GM23248 (cell line): ENCODE measurements at regions not wholly inside any gene's neighbourhood (a gene's known extent, or its start where the extent isn't known, plus 50 kb on each side); places are given as distances from the start of the nearest gene placed in this dataset.
"Not testable (repeated sequence)": the region's sequence is repeated elsewhere in the genome, so short reads cannot be mapped to it uniquely, and the experiment has no call there.

Source experiments
- DNase-seq: peaks from one replicate; pipeline ENCODE4 v3.0.0-alpha.2; 2015
- H2AFZ ChIP-seq: fragments of 200-600 bp; sonication (generic); 2 replicates; pipeline ENCODE4 v1.6.1; 2016; ENCODE audit warnings: antibody characterized with exemption
- H3F3A ChIP-seq: fragments of 200-600 bp; sonication (generic); 2 replicates; pipeline ENCODE4 v1.6.1; 2016; ENCODE audit warnings: mild to moderate bottlenecking, antibody characterized with exemption, mixed run types; ENCODE audit not compliant: insufficient read depth
- H3K27ac ChIP-seq: fragments of 200-600 bp; sonication (generic); 2 replicates; pipeline ENCODE4 v1.5.1; 2016; ENCODE audit warnings: mild to moderate bottlenecking
- H3K27me3 ChIP-seq: fragments of 200-600 bp; sonication (generic); replicated peaks from 2 replicates; pipeline ENCODE4 v1.6.1; 2016; ENCODE audit warnings: mild to moderate bottlenecking; ENCODE audit not compliant: insufficient read depth
- H3K36me3 ChIP-seq: fragments of 200-600 bp; sonication (generic); 2 replicates; pipeline ENCODE4 v1.6.1; 2016; ENCODE audit warnings: low read depth, mild to moderate bottlenecking
- H3K4me1 ChIP-seq: fragments of 200-600 bp; sonication (generic); 2 replicates; pipeline ENCODE4 v1.6.1; 2016; ENCODE audit warnings: mild to moderate bottlenecking; ENCODE audit not compliant: insufficient read depth
- H3K4me2 ChIP-seq: fragments of 200-600 bp; sonication (generic); one replicate; pipeline ENCODE4 v1.6.1; 2016; ENCODE audit warnings: mild to moderate bottlenecking; ENCODE audit not compliant: unreplicated experiment
- H3K4me3 ChIP-seq: fragments of 200-600 bp; sonication (generic); 2 replicates; pipeline ENCODE4 v1.5.1; 2016; ENCODE audit warnings: mild to moderate bottlenecking
- H3K79me2 ChIP-seq: fragments of 200-600 bp; sonication (generic); 2 replicates; pipeline ENCODE4 v1.6.1; 2016; ENCODE audit warnings: mild to moderate bottlenecking; ENCODE audit not compliant: insufficient read depth
- H3K9ac ChIP-seq: fragments of 200-600 bp; sonication (generic); 2 replicates; pipeline ENCODE4 v1.6.1; 2016; ENCODE audit warnings: mild to moderate bottlenecking
- H3K9me2 ChIP-seq: fragments of 200-600 bp; sonication (generic); 2 replicates; pipeline ENCODE4 v1.6.1; 2016; ENCODE audit warnings: mixed run types, mild to moderate bottlenecking, moderate library complexity; ENCODE audit not compliant: insufficient read depth
- H3K9me3 ChIP-seq: fragments of 200-600 bp; sonication (generic); one replicate; pipeline ENCODE4 v1.6.1; 2017; ENCODE audit warnings: low read depth
- H4K20me1 ChIP-seq: fragments of 200-600 bp; sonication (generic); 2 replicates; pipeline ENCODE4 v1.6.0; 2016; ENCODE audit not compliant: insufficient read depth
- WGBS, 2 experiments: methylation state at CpG; one replicate each; pipeline ENCODE4 v1.1.6; 2015 to 2017; ENCODE audit warnings: low lambda C conversion rate in 2 of 2, low coverage in 1 of 2; ENCODE audit errors: missing lambda C conversion rate in 2 of 2; 5-methylcytosine and 5-hydroxymethylcytosine counted together
- in situ Hi-C: fragments of 300-500 bp; cut with MboI; formaldehyde crosslinking; loops from 2 replicates; pipeline ENCODE4 v1.15.0; 2020

DNA sequence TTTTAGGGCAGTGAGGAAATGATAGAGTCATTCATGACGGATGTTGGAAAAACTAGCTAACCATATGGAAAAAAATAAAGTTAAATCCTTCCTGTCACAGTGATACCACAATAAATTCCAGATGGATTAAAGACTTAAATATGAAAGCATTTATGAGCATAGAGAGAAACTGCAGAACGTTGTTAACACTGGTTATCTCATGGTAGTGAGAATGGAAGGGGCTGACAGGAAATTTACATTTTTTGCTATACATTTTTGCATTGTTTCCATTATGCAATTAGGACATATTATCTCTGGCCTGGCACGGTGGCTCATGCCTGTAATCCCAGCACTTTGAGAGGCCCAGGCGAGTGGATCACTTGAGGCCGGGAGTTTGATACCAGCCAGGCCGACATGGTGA lies 130.5 kb upstream of the VOPP1 start:
- H3K9me3 ChIP-seq, H3K36me3 ChIP-seq, H4K20me1 ChIP-seq, H3K79me2 ChIP-seq, H3K27me3 ChIP-seq, in situ Hi-C loops, H2AFZ ChIP-seq, H3K9me2 ChIP-seq, H3K27ac ChIP-seq, H3K4me2 ChIP-seq, H3K4me3 ChIP-seq, DNase-seq, H3K9ac ChIP-seq: not testable (repeated sequence)
- 73 to 75% methylated on average over 6 of the region's 6 CpGs for WGBS, 2 experiments
- H3K4me1 ChIP-seq: peaks cover 10% of the 10 kb centered on the region
- H3F3A ChIP-seq: peaks cover 14% of the 10 kb centered on the region; the same call in 1 of the 2 replicates

DNA sequence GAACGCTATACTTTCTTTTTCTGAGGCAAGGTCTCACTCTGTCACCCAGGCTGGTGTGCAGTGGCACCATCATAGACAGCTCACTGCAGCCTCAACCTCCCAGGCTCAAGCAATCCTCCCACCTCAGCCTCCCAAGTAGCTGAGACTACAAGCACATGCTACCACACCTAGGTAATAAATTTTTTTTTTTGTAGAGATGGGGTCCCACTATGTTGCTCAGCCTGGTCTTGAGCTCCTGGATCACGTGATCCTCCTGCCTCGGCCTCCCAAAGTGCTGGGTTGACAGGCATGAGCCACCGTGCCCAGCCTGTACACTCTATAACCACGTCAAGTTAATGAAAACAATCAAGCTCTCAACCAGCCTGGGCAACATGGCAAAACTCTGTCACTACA lies 127.1 kb upstream of the VOPP1 start:
- H3K4me2 ChIP-seq, H3K9ac ChIP-seq, in situ Hi-C loops, H3K27me3 ChIP-seq, H2AFZ ChIP-seq, H3K4me3 ChIP-seq, H3K27ac ChIP-seq, H3K36me3 ChIP-seq, H3K9me2 ChIP-seq, H4K20me1 ChIP-seq, H3K9me3 ChIP-seq, H3K79me2 ChIP-seq, DNase-seq: not testable (repeated sequence)
- H3K4me1 ChIP-seq: peaks cover 12% of the 10 kb centered on the region
- WGBS, 2 experiments: 79 to 83% methylated on average over 4 to 5 of the region's 5 CpGs
- H3F3A ChIP-seq: peaks cover 11% of the 10 kb centered on the region

DNA sequence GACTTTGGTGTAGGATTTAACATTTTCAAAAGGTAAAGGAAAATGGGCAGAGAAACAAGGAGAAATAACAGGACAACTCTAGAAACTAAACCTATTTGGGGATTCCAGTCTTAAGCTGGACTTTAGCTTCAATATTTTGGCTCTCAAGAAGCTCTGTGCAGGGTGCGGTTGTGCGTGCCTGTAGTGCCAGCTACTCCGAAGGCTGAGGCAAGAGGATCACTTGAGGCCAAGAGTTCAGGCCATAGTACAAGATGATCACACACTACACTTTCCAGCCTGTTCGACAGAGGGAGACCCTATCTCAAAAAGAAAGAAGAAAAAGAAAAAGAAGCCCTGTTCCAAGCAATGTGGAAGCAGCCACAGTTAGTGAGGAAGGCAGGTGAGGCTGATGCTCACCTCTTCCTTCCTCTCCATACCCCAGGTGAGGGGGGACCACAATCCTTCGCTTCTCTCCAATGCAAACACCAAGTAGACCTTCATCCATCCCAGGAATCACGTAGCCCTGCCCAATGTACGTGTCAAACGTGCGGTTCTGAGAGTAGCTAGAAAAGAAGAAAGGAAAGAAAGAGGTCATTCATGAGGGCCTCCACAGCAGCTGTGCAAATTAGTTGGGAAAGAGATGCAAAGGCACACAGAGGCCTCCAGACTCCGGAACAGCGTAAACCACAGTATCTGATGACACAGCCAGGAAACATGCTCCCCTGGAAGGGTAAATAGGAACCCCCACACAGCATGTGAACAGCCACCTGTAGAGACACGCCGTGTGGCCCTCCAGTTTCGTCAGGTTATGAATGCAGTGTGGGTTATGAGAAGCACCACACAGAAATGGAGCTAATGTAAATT lies 126.5 kb upstream of the VOPP1 start:
- in situ Hi-C loops, H3K27me3 ChIP-seq, H2AFZ ChIP-seq, H3K4me3 ChIP-seq, H3K9me2 ChIP-seq, H3K4me2 ChIP-seq, H3K9me3 ChIP-seq, H3K79me2 ChIP-seq, H3K27ac ChIP-seq, H3K9ac ChIP-seq, H4K20me1 ChIP-seq, DNase-seq, H3K36me3 ChIP-seq: not testable (repeated sequence)
- 82 to 86% methylated on average over 14 of the region's 14 CpGs for WGBS, 2 experiments
- H3F3A ChIP-seq: peaks cover 11% of the 10 kb centered on the region
- H3K4me1 ChIP-seq: peaks cover 12% of the 10 kb centered on the region

DNA sequence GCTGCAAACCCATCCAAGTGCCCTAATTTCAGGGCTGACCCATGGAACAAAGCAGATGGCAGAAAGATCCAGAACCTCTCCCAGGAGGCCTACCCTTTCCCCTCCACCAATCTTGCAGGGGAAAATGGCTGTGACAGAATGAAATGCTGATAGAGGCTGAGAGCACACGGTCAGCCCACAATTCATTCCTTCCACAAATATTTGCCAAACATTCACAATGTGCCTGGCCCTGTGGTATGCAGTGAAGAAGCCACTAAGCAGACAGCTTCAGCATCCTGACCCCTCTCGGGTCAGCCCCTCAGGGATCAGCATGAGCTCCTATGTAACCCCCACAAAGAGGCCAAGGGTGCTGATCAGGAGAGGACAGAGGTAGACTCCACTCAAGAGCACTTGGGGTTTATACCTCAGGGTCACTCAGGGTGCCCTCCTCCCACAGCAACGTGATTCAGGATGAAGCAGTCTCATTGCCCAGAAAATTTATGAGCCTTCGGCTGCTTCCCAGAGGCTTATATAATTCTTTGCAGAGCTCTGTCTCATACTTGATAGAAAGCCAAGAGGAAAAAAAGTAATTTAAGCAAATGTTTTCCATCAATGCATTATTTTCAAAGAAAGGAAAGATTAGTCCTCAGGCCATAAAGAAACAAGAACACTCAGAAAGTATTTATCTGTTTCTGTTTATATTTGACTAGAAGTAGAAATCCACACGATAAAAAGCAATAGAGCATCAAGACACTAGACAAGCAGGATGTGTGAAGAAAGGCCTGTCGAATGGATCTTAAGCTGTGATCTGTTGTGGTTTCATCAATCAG lies 123.8 kb upstream of the VOPP1 start:
- 7 to 9% methylated on average over 5 to 6 of the region's 6 CpGs for WGBS, 2 experiments
- H3F3A ChIP-seq: peaks cover 11% of the 10 kb centered on the region
- peak overlapping the region; percentile 60 for H3K27ac ChIP-seq
- H3K9me2 ChIP-seq, H3K9me3 ChIP-seq, H3K4me3 ChIP-seq, H3K9ac ChIP-seq, H3K27me3 ChIP-seq, in situ Hi-C loops, H2AFZ ChIP-seq, H3K79me2 ChIP-seq, H3K36me3 ChIP-seq, H4K20me1 ChIP-seq: not testable (repeated sequence)
- peak overlapping the region; percentile 5 for H3K4me2 ChIP-seq
- DNase-seq: peak; percentile 74
- H3K4me1 ChIP-seq: peaks cover 12% of the 10 kb centered on the region

DNA sequence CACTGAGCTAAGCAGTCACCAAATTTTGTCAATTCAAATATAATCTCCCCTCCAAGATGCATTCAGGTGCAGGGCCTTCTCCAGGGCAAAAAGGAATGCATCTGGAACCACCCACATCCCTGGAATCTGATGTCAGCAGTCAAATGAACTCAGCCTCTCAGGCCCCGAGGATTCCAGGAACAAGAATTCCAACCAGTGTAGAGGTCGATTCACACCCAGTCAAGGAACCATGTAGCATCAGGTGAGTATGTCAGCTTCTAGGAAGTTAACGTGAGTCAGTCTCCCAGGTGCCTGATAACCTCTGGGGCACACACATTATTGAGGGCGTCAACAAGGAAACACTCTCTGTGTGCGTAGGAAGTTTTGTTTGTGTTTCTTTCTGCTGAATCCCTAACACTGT lies 122.2 kb upstream of the VOPP1 start:
- H3K4me2 ChIP-seq, H4K20me1 ChIP-seq, H3K9ac ChIP-seq, H3K27me3 ChIP-seq, H3K79me2 ChIP-seq, H3K9me2 ChIP-seq, H3K27ac ChIP-seq, H2AFZ ChIP-seq, H3K36me3 ChIP-seq, in situ Hi-C loops, DNase-seq, H3K9me3 ChIP-seq, H3K4me3 ChIP-seq: not testable (repeated sequence)
- peaks cover 16% of the 10 kb centered on the region for H3K4me1 ChIP-seq
- peaks cover 11% of the 10 kb centered on the region for H3F3A ChIP-seq
- WGBS, 2 experiments: 77 to 88% methylated on average over 5 of the region's 5 CpGs

DNA sequence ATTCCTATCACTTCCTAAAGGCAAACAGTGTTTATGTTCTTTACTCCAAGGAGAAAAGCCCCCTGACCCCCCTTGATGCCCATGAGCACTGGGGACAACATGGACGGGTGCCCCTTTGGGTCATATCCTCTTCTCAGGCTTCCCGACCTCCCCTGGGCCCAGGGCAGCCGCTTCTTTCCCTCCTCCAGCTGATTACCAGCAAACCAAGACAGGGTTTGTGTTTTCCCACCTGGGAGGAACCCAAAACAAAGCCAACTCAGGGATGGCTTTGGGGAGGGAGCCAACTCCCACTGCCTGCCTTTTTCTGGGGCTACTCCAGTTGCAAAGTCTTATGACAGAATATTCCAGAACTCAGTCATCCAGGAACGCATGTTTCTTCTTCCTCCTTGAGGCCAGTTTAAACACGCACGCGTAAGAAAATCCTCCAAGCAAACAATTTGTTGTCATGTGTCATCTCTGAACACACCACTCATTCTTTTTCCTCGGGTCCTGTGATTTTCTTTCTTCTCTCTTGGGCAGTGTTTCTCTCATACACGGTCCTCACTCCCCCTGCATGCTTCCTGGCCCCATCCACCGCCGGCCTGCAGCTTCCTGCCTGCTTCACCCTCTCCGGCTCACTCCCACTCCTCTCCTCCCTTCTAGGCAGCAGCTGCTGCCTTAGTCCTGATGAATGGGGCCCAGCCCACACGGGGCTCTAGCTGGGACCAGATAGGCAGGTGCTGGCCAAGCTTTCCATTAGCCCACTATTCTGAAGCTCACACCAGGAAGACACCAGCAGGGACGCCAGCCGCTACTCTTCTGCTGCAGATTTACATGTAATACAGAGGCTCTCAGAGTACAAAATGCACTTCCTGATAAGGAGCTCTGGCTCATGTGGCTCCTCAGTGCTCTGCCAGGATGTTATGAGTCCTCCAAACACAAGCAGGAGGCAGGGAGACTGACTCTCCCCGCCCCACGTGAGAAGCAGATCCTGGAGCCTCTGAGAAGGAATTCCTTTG lies 116.7 kb upstream of the VOPP1 start:
- H3K4me2 ChIP-seq: peak overlapping the region; percentile 30
- WGBS, 2 experiments: 25 to 28% methylated on average over 17 of the region's 17 CpGs
- H3K79me2 ChIP-seq, H3K9me2 ChIP-seq, H3K36me3 ChIP-seq, H4K20me1 ChIP-seq, in situ Hi-C loops, H3K4me1 ChIP-seq, H3K27me3 ChIP-seq, H3K9me3 ChIP-seq, H3F3A ChIP-seq: not testable (repeated sequence)
- peak; percentile 75 for DNase-seq
- peak overlapping the region; percentile 70 for H2AFZ ChIP-seq
- H3K27ac ChIP-seq: peak overlapping the region; percentile 57
- H3K4me3 ChIP-seq: peak overlapping the region; percentile 32
- H3K9ac ChIP-seq: peak overlapping the region; percentile 57

DNA sequence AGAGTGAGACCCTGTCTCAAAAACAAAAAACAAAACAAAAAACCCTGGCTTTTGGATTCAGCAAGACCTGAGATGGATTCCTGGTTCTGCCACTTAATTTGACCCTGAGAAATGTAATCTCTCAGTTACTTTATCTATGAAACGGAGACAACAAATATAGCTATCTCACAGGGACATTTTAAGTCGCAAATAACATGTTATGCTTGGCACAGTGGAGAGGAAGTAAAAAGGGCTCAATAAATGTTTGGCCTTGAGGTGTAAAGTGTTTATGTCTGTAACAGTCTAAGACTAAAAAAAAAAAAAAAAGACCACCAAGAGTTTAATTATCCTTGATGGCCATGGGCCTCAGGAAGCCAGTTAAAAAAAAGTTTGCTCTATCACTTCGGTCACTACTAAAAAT lies 116.0 kb upstream of the VOPP1 start:
- in situ Hi-C loops, H3F3A ChIP-seq, DNase-seq, H3K4me1 ChIP-seq, H3K4me3 ChIP-seq, H3K9ac ChIP-seq, H3K27ac ChIP-seq, H3K9me3 ChIP-seq, H4K20me1 ChIP-seq, H3K36me3 ChIP-seq, H2AFZ ChIP-seq, H3K9me2 ChIP-seq, H3K4me2 ChIP-seq, H3K27me3 ChIP-seq, H3K79me2 ChIP-seq: not testable (repeated sequence)
- WGBS, 2 experiments: 87 to 92% methylated on average over 3 of the region's 3 CpGs
